K562 (cell line): ENCODE measurements at regions not wholly inside any gene's neighbourhood (a gene's known extent, or its start where the extent isn't known, plus 50 kb on each side); places are given as distances from the start of the nearest gene placed in this dataset.
A peak's percentile ranks its signal among the peaks of the same experiment; 100 is the strongest.

Experiments used
- ATAC-seq: fragments of 200-7000 bp; cut with Tn5 transposase; 3 replicates; pipeline ENCODE4 v1.9.1; 2020; ENCODE audit warnings: moderate library complexity
- BruUV-seq: library from RNA; stranded (reverse); fragments of 400-500 nt; replicated peaks from 2 replicates; lab custom pipeline; 2021; lab: Mats Ljungman, UMichigan
- CTCF ChIA-PET: fragments of 300-600 bp; formaldehyde crosslinking; extraction: SDS; loops from one replicate; lab custom pipeline; 2021; ENCODE audit warnings: low intra/inter-chr PET ratio; lab: Yijun Ruan, JAX
- POLR2A ChIA-PET: fragments of 300-600, 350-650 bp; sonication (Branson Sonifier 250); formaldehyde crosslinking; extraction: SDS; loops from one replicate; lab custom pipeline; 2021; ENCODE audit warnings: antibody characterized with exemption, inconsistent platforms; lab: Yijun Ruan, JAX
- DNase-seq, 4 experiments: peaks; one replicate each; pipeline versions ENCODE4 v3.0.0 to v3.0.0-alpha.2; 2011 to 2018; ENCODE audit warnings: low spot score in 3 of 4, mixed read lengths in 3 of 4; ENCODE audit errors: extremely low read depth in 1 of 4
- FAIRE-seq: peaks from 2 replicates; lab custom pipeline; 2011; peaks lifted over from hg19 to GRCh38; lab: Jason Lieb, UNC
- H2AFZ ChIP-seq: 2 replicates; pipeline ENCODE4 v1.6.0; 2011; ENCODE audit warnings: low read depth, low read length, control low read depth, inconsistent platforms
- H3K27ac ChIP-seq: fragments of 200-600 bp; 3 replicates; pipeline ENCODE4 v1.8.0; 2011; ENCODE audit warnings: low read depth, mild to moderate bottlenecking, control low read depth, inconsistent platforms, low read length, moderate library complexity, mixed read lengths; ENCODE audit errors: extremely low read depth
- H3K27me3 ChIP-seq, 2 experiments: fragments of 300-600 bp in 1 of 2; 2 replicates in 1 of 2; 3 replicates in 1 of 2; pipeline versions ENCODE4 v1.6.0 to v1.8.0; 2011; ENCODE audit warnings: inconsistent platforms in 2 of 2, low read length in 2 of 2, mild to moderate bottlenecking in 1 of 2, mixed read lengths in 1 of 2, moderate library complexity in 1 of 2; ENCODE audit not compliant: control insufficient read depth in 2 of 2, insufficient read depth in 2 of 2
- H3K36me3 ChIP-seq: fragments of 300-600 bp; 3 replicates; pipeline ENCODE4 v1.8.0; 2011; ENCODE audit warnings: mild to moderate bottlenecking, low read length, inconsistent platforms; ENCODE audit not compliant: control insufficient read depth, insufficient read depth
- H3K4me1 ChIP-seq, 2 experiments: fragments of 200-600 bp in 1 of 2; replicated peaks in 1 of 2; 2 replicates in 1 of 2; 3 replicates in 1 of 2; pipeline versions ENCODE4 v1.5.1 to v1.8.0; 2011; ENCODE audit warnings: inconsistent platforms in 2 of 2, low read length in 2 of 2, mild to moderate bottlenecking in 1 of 2, mixed read lengths in 1 of 2, moderate library complexity in 1 of 2; ENCODE audit not compliant: control insufficient read depth in 2 of 2, insufficient read depth in 2 of 2
- H3K4me2 ChIP-seq: 2 replicates; pipeline ENCODE4 v1.6.1; 2011; ENCODE audit warnings: low read length, control low read depth, inconsistent platforms, mixed read lengths; ENCODE audit not compliant: insufficient read depth
- H3K4me3 ChIP-seq: fragments of 200-600 bp; sonication (generic), shearing (Covaris generic); 2 replicates; pipeline ENCODE4 v1.5.1; 2016; ENCODE audit warnings: control low read depth, inconsistent platforms
- H3K79me2 ChIP-seq: fragments of 200-600 bp; 3 replicates; pipeline ENCODE4 v1.8.0; 2011; ENCODE audit warnings: low read length, inconsistent platforms; ENCODE audit not compliant: control insufficient read depth, insufficient read depth
- H3K9ac ChIP-seq, 2 experiments: 2 replicates each; pipeline versions ENCODE4 v1.6.0 to v1.6.1; 2011; ENCODE audit warnings: low read depth in 2 of 2, low read length in 2 of 2, control low read depth in 1 of 2, inconsistent platforms in 1 of 2, mild to moderate bottlenecking in 1 of 2, mixed read lengths in 1 of 2; ENCODE audit not compliant: insufficient read depth in 1 of 2
- H3K9me1 ChIP-seq: one replicate; pipeline ENCODE4 v1.6.0; 2011; ENCODE audit warnings: inconsistent platforms, mild to moderate bottlenecking, low read length, moderate library complexity; ENCODE audit not compliant: control insufficient read depth, insufficient read depth
- H3K9me3 ChIP-seq: replicated peaks from 2 replicates; pipeline ENCODE4 v1.5.1; 2011; ENCODE audit warnings: low read depth, low read length, inconsistent platforms; ENCODE audit not compliant: control insufficient read depth, insufficient read depth
- H4K20me1 ChIP-seq: replicated peaks from 2 replicates; pipeline ENCODE4 v1.6.1; 2011; ENCODE audit warnings: low read length, inconsistent platforms, mixed read lengths; ENCODE audit not compliant: control insufficient read depth, insufficient read depth
- MEF2D ChIP-seq: conservative IDR thresholded peaks from 2 replicates; pipeline ENCODE4 v1.6.1; 2016; ENCODE audit warnings: low read depth, missing genetic modification characterization, missing compliant biosample characterization
- PHF21A ChIP-seq: fragments of 450-650 bp; IDR thresholded peaks from 2 replicates; pipeline ENCODE4 v1.6.1; 2017; ENCODE audit warnings: low read depth, borderline replicate concordance
- RHOXF2B ChIP-seq: fragments of 250-450 bp; sonication (Bioruptor Pico); conservative IDR thresholded peaks from 2 replicates; pipeline ENCODE4 v1.5.1; 2021
- WGBS: fragments of 100-300 bp; shearing (Covaris generic); methylation state at CpG from one replicate; pipeline ENCODE4 v1.1.6; 2016; ENCODE audit warnings: low coverage, mixed read lengths; ENCODE audit not compliant: insufficient coverage; ENCODE audit errors: missing lambda C conversion rate; 5-methylcytosine and 5-hydroxymethylcytosine counted together
- in situ Hi-C: fragments of 300-500 bp; cut with MboI; formaldehyde crosslinking; loops from 4 replicates; pipeline ENCODE4 v1.15.0; 2018; ENCODE audit warnings: inconsistent platforms, mixed read lengths
- intact Hi-C: fragments of 100-400 bp; cut with micrococcal nuclease; formaldehyde crosslinking; loops from 2 replicates; pipeline ENCODE4 v1.14.2; 2022
- TF ChIP-seq, protein P1 (sequence below): IDR thresholded peaks from 2 replicates; pipeline ENCODE4 v1.6.1; 2012; ENCODE audit warnings: low read depth, low read length, improper control_type of control experiment, borderline replicate concordance
- TF ChIP-seq, protein P2 (sequence below), 2 experiments: fragments of 450-650 bp; IDR thresholded peaks; 2 replicates each; pipeline ENCODE4 v1.6.1; 2016

DNA sequence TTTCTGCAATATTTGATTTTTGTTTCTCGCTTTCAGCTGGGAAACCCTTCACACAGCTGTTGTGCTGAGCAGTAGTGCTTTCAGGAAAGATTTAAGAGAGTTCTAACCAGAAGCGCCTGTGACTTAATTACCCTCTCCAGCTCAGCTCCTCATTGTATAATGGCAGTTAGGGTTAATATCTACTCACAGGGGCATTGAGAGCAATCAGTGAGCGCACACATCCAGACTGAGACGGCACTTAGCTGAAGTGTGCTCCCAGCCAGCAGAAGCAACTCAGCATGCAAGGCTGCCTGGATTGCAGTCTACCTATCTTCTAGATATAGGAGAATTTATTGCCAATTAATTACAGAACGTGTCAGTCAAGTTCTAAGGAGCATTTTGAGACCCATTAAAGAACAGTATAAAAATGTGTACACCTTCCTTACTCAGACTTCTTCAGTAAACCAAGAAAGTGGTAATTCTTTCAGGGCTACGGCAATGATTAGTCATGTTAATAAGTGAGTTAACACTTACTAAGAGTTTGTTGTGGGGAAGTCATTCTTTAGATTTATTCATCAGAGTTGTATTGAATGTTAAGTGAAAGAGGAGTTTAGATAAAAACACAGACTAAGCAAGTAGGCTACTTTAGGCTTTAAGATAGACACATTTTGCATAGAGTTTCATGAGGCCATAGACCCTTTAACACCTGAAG is 111.7 kb upstream of the PCAT7 start:
- 86% methylated on average over 6 of the region's 6 CpGs for WGBS
- Histone ChIP-seq H3K9me1 (no peaks in the 10 kb centered on the region), H3K4me2 (no peak overlapping the region), H3K9me3 (no peaks in the 10 kb centered on the region), H3K27me3 (no peaks in the 10 kb centered on the region), H3K9ac (no peak overlapping the region), H3K4me3 (no peak overlapping the region), H3K27ac (no peak overlapping the region), H3K79me2 (no peaks in the 10 kb centered on the region; the same call in 2 of the 3 replicates), H3K4me1 (no peaks in the 10 kb centered on the region), H3K36me3 (peaks cover 73% of the 10 kb centered on the region), H2AFZ (no peak overlapping the region), H4K20me1 (no peaks in the 10 kb centered on the region)
- intact Hi-C loops: no loop called here
- TF ChIP-seq, protein P1, sequence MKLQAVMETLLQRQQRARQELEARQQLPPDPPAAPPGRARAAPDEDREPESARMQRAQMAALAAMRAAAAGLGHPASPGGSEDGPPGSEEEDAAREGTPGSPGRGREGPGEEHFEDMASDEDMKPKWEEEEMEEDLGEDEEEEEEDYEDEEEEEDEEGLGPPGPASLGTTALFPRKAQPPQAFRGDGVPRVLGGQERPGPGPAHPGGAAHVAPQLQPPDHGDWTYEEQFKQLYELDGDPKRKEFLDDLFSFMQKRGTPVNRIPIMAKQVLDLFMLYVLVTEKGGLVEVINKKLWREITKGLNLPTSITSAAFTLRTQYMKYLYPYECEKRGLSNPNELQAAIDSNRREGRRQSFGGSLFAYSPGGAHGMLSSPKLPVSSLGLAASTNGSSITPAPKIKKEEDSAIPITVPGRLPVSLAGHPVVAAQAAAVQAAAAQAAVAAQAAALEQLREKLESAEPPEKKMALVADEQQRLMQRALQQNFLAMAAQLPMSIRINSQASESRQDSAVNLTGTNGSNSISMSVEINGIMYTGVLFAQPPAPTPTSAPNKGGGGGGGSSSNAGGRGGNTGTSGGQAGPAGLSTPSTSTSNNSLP: no peak
- no peak for TF ChIP-seq PHF21A
- TF ChIP-seq RHOXF2B (CRISPR knock-in tag): no peak
- TF ChIP-seq, protein P2, sequence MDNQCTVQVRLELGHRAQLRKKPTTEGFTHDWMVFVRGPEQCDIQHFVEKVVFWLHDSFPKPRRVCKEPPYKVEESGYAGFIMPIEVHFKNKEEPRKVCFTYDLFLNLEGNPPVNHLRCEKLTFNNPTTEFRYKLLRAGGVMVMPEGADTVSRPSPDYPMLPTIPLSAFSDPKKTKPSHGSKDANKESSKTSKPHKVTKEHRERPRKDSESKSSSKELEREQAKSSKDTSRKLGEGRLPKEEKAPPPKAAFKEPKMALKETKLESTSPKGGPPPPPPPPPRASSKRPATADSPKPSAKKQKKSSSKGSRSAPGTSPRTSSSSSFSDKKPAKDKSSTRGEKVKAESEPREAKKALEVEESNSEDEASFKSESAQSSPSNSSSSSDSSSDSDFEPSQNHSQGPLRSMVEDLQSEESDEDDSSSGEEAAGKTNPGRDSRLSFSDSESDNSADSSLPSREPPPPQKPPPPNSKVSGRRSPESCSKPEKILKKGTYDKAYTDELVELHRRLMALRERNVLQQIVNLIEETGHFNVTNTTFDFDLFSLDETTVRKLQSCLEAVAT (IDR thresholded peaks at IDR 0.05): no peak
- TF ChIP-seq MEF2D (tag): no peak
- ChIA-PET CTCF (no interaction called here), POLR2A (interaction anchor here (0.6 kb wide), 1 partner anchor 266 kb away, joined by 3 read pairs; no protein-coding TSS in a partner anchor)
- TSS peak; percentile 5 for BruUV-seq
- FAIRE-seq (no peak), DNase-seq (no peak), ATAC-seq (no peak)
- in situ Hi-C loops: no loop called here
